SK-N-MC (cell line): ENCODE measurements at regions not wholly inside any gene's neighbourhood (a gene's known extent, or its start where the extent isn't known, plus 50 kb on each side); places are given as distances from the start of the nearest gene placed in this dataset.

Experiments
- EZH2 ChIP-seq: fragments of 200-600 bp; sonication (generic); IDR thresholded peaks from one replicate; pipeline ENCODE4 v1.6.1; 2017; ENCODE audit warnings: antibody characterized with exemption
- POLR2AphosphoS5 ChIP-seq: IDR thresholded peaks from 2 replicates; pipeline ENCODE4 v1.6.1; 2012; ENCODE audit warnings: mild to moderate bottlenecking, low read depth, low read length, borderline replicate concordance

DNA sequence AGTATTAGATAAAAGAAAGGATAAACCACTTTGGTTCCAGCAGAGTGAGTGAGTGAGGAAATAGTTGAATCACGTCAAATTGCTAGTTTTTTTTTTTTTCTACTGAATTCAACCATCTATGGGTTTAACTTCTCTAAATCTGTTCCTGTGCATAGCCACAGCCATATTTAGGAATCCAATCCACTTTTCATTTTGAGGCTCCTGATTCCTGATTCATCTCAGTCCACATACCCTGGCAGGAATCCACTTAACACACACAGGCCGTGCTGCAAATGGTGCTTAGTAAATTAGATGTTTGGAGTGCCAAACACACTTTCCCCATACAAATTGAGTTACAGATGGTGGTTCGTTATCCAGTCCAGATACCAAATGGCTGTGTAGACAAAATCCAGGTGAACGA, 220.3 kb downstream of the ALDH8A1 start:
- TF ChIP-seq EZH2 (no peak), POLR2AphosphoS5 (no peak)
